Uterus (tissue), 3 donors: ENCODE measurements at regions not wholly inside any gene's neighbourhood (a gene's known extent, or its start where the extent isn't known, plus 50 kb on each side); places are given as distances from the start of the nearest gene placed in this dataset.

Source experiments
- DNase-seq, 2 donors: peaks; one replicate each; pipeline ENCODE4 v3.0.0-alpha.2; 2019 to 2020
- H3K27ac ChIP-seq, 2 donors: fragments of 200-600 bp; sonication (generic); 1 replicate in 1 of 2; 2 replicates in 1 of 2; pipeline ENCODE4 v1.5.1; 2016 to 2018
- H3K27me3 ChIP-seq, 2 donors: fragments of 200-600 bp; sonication (generic); one replicate each; pipeline ENCODE4 v1.5.1; 2018 to 2019; ENCODE audit warnings: control low read depth in 1 of 2
- H3K36me3 ChIP-seq, 2 donors: fragments of 200-600 bp; sonication (generic); one replicate each; pipeline ENCODE4 v1.5.1; 2019; ENCODE audit warnings: control low read depth in 1 of 2
- H3K4me1 ChIP-seq, 2 donors: fragments of 200-600 bp; sonication (generic); one replicate each; pipeline ENCODE4 v1.5.1; 2018 to 2019; ENCODE audit warnings: control low read depth in 1 of 2
- H3K4me3 ChIP-seq, 2 donors: fragments of 200-600 bp; sonication (generic); 1 replicate in 1 of 2; 2 replicates in 1 of 2; pipeline ENCODE4 v1.5.1; 2018 to 2019; ENCODE audit warnings: mild to moderate bottlenecking in 1 of 2
- H3K9me3 ChIP-seq, 2 donors: fragments of 200-600 bp; sonication (generic); one replicate each; pipeline ENCODE4 v1.5.1; 2019; ENCODE audit warnings: control low read depth in 1 of 2
- CTCF ChIP-seq, 4 experiments: fragments of 200-600 bp in 2 of 4; fragments of 450-650 bp in 2 of 4; sonication (generic) in 2 of 4; IDR thresholded peaks; one replicate each; pipeline ENCODE4 v1.5.1; 2016 to 2019; ENCODE audit warnings: antibody characterized with exemption in 4 of 4, mild to moderate bottlenecking in 2 of 4, moderate library complexity in 1 of 4
- POLR2A ChIP-seq, 2 donors: fragments of 450-650 bp; IDR thresholded peaks; one replicate each; pipeline ENCODE4 v1.6.1; 2016; ENCODE audit warnings: antibody characterized with exemption in 2 of 2, mild to moderate bottlenecking in 1 of 2, moderate library complexity in 1 of 2
- intact Hi-C: fragments of 100-400 bp; cut with DNase I; formaldehyde crosslinking; loops from one replicate; pipeline ENCODE4 v1.15.1; 2023; ENCODE audit warnings: low total_unique reads
- donor health status: DM: yes; HTN: yes; CAD: no.

- Histone ChIP-seq H3K4me3 (no peak overlapping the region), H3K4me1 (no peaks in the 10 kb centered on the region), H3K36me3 (no peaks in the 10 kb centered on the region), H3K27ac (no peak overlapping the region), H3K9me3 (no peaks in the 10 kb centered on the region), H3K27me3 (no peaks in the 10 kb centered on the region)
- DNase-seq: no peak
- intact Hi-C loops: no loop called here
- TF ChIP-seq POLR2A (IDR thresholded peaks at IDR 0.05) (no peak), CTCF (IDR thresholded peaks at IDR 0.05) (no peak)
These were observed 105.1 kb downstream of the UQCRFS1 start for GRCh38 chr19:29107831-29108230.

GRCh38 chr19:29106346-29106885 lies 106.5 kb downstream of the UQCRFS1 start:
- no peak for DNase-seq
- Histone ChIP-seq H3K36me3 (no peaks in the 10 kb centered on the region), H3K4me1 (no peaks in the 10 kb centered on the region), H3K27ac (no peak overlapping the region), H3K9me3 (no peaks in the 10 kb centered on the region), H3K27me3 (no peaks in the 10 kb centered on the region), H3K4me3 (no peak overlapping the region)
- intact Hi-C loops: no loop called here
- no peak for TF ChIP-seq POLR2A (IDR thresholded peaks at IDR 0.05)
- TF ChIP-seq CTCF (IDR thresholded peaks at IDR 0.05): no peak

- DNase-seq: no peak
- no peak overlapping the region for H3K27ac ChIP-seq
- H3K27me3 ChIP-seq: no peaks in the 10 kb centered on the region
- no peaks in the 10 kb centered on the region for H3K9me3 ChIP-seq
- intact Hi-C loops: no loop called here
- TF ChIP-seq POLR2A (IDR thresholded peaks at IDR 0.05) (no peak), CTCF (IDR thresholded peaks at IDR 0.05) (no peak)
- H3K36me3 ChIP-seq: no peaks in the 10 kb centered on the region
- no peak overlapping the region for H3K4me3 ChIP-seq
- no peaks in the 10 kb centered on the region for H3K4me1 ChIP-seq
These were observed 107.2 kb downstream of the UQCRFS1 start for GRCh38 chr19:29105629-29106292.

- H3K9me3 ChIP-seq: no peaks in the 10 kb centered on the region
- no peaks in the 10 kb centered on the region for H3K27me3 ChIP-seq
- TF ChIP-seq CTCF (IDR thresholded peaks at IDR 0.05) (no peak), POLR2A (IDR thresholded peaks at IDR 0.05) (no peak)
- H3K27ac ChIP-seq: no peak overlapping the region
- no peak for DNase-seq
- H3K4me3 ChIP-seq: no peak overlapping the region
- H3K4me1 ChIP-seq: no peaks in the 10 kb centered on the region
- no peaks in the 10 kb centered on the region for H3K36me3 ChIP-seq
- intact Hi-C loops: no loop called here
These were observed 108.2 kb downstream of the UQCRFS1 start for GRCh38 chr19:29104605-29105241.

GRCh38 chr19:29098863-29099481 lies 114.0 kb downstream of the UQCRFS1 start:
- DNase-seq: peak; percentile 36 to 56
- H3K4me1 ChIP-seq: peaks cover 0 to 3% of the 10 kb centered on the region in 2 donors
- peak overlapping the region in 1 of 2 donors; percentile 77 for H3K27ac ChIP-seq
- no peaks in the 10 kb centered on the region for H3K9me3 ChIP-seq
- no peak overlapping the region for H3K4me3 ChIP-seq
- intact Hi-C loops: no loop called here
- H3K27me3 ChIP-seq: no peaks in the 10 kb centered on the region
- no peaks in the 10 kb centered on the region for H3K36me3 ChIP-seq
- no peak for TF ChIP-seq CTCF (IDR thresholded peaks at IDR 0.05)
- TF ChIP-seq POLR2A (IDR thresholded peaks at IDR 0.05): no peak
